RWPE1 (cell line): ENCODE measurements at regions not wholly inside any gene's neighbourhood (a gene's known extent, or its start where the extent isn't known, plus 50 kb on each side); places are given as distances from the start of the nearest gene placed in this dataset.

Experiments
- CTCF ChIA-PET: fragments of 350-600 bp; sonication (Branson Sonifier 250); formaldehyde crosslinking; extraction: SDS; loops from one replicate; lab custom pipeline; 2021; lab: Yijun Ruan, JAX
- POLR2A ChIA-PET: fragments of 400-600 bp; formaldehyde crosslinking; extraction: SDS; loops from one replicate; lab custom pipeline; 2020; ENCODE audit warnings: antibody characterized with exemption; ENCODE audit not compliant: low non-redundant PET; lab: Yijun Ruan, JAX
- DNase-seq: peaks from one replicate; pipeline ENCODE4 v3.0.0; 2012; ENCODE audit warnings: low spot score
- H3K27ac ChIP-seq: fragments of 450-650 bp; 2 replicates; pipeline ENCODE4 v1.5.1; 2017
- TF ChIP-seq, protein P1 (sequence below): fragments of 450-650 bp; conservative IDR thresholded peaks from 2 replicates; pipeline ENCODE4 v1.5.1; 2017; ENCODE audit warnings: low read depth, mild to moderate bottlenecking

DNA sequence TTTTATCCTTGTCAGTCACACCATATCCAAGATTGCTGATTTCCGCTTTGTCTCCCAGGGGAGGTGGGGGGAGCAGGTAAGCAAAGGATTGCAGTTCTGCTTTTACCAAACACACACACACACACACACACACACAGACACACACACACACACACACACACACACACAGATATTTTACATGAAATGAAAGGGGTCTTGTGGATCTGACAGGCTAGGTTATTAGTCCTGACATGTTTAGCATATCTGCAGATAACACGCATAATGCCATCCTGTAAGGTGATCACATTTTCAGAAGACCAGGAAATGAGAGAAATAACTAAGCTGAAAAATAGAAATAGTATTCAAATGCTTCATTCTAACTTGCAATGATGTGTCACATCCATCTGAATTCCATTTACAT lies 1113.3 kb downstream of the CDH8 start:
- no peak overlapping the region for H3K27ac ChIP-seq
- no peak for DNase-seq
- POLR2A ChIA-PET, result no interaction called here
- TF ChIP-seq, protein P1, sequence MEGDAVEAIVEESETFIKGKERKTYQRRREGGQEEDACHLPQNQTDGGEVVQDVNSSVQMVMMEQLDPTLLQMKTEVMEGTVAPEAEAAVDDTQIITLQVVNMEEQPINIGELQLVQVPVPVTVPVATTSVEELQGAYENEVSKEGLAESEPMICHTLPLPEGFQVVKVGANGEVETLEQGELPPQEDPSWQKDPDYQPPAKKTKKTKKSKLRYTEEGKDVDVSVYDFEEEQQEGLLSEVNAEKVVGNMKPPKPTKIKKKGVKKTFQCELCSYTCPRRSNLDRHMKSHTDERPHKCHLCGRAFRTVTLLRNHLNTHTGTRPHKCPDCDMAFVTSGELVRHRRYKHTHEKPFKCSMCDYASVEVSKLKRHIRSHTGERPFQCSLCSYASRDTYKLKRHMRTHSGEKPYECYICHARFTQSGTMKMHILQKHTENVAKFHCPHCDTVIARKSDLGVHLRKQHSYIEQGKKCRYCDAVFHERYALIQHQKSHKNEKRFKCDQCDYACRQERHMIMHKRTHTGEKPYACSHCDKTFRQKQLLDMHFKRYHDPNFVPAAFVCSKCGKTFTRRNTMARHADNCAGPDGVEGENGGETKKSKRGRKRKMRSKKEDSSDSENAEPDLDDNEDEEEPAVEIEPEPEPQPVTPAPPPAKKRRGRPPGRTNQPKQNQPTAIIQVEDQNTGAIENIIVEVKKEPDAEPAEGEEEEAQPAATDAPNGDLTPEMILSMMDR, result no peak
- CTCF ChIA-PET, result no interaction called here

DNA sequence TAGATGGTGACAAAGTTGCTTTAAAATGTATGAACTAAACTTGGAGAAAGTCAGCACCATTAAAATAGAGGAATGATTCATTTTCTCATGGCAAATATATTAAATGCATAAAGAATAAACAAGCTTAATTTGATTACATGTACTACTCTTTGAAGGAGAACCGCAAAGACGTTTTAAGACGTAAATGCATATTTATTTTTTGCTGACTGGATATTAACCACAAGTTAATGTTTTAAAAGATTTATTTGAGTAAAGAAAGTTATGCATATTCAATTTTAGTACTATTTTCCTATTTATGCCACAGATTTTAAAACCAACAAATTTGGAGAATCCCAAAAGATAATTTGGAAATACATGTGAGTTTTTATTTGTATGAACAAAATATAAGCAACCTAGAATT lies 1121.9 kb downstream of the CDH8 start:
- TF ChIP-seq, protein P1, result no peak
- DNase-seq, result no peak
- H3K27ac ChIP-seq, result no peak overlapping the region
- POLR2A ChIA-PET, result no interaction called here
- CTCF ChIA-PET, result no interaction called here

DNA sequence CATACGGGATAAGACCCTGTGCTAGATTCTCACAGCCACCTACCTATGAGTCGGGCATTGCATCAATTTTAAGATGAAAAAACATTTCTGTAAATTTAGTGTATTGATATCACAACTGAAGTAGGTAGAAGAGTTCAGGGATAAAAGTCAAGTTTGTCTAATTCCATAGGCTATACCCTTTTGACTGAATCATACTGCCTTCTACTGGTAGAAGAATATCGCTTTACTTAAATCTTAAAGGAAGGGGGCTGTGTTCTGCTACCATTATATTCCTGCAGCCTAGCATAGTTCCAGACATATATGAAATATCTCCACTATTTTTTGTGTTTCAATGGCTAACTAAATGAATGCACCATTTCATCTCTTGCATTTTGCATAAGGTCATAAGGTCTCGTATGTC lies 1128.6 kb downstream of the CDH8 start:
- POLR2A ChIA-PET, result no interaction called here
- TF ChIP-seq, protein P1, result no peak
- CTCF ChIA-PET, result interaction anchor here (0.7 kb wide), 1 partner anchor 118 kb away, joined by 3 read pairs; no protein-coding TSS in a partner anchor
- H3K27ac ChIP-seq, result no peak overlapping the region
- DNase-seq, result no peak

DNA sequence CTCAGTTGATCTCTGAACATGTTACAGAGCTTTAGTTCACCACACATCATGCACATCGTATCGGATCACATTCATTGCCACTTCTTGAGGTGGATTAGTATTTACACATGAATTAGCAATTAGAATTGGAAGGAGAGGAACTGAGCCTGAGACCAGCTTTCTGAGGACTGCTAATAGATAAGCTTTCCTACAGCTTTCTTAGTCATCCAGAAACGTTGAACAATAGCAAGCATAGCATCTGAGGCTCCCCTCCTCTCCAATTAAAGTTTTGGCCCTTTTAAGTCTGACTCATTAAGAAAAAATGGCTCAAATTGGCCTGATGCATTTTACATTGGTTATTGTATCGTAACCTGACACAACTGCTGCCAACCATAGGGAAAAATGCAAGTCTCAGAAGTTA lies 1130.4 kb downstream of the CDH8 start:
- TF ChIP-seq, protein P1, result no peak
- H3K27ac ChIP-seq, result no peak overlapping the region
- CTCF ChIA-PET, result no interaction called here
- DNase-seq, result no peak
- POLR2A ChIA-PET, result no interaction called here

DNA sequence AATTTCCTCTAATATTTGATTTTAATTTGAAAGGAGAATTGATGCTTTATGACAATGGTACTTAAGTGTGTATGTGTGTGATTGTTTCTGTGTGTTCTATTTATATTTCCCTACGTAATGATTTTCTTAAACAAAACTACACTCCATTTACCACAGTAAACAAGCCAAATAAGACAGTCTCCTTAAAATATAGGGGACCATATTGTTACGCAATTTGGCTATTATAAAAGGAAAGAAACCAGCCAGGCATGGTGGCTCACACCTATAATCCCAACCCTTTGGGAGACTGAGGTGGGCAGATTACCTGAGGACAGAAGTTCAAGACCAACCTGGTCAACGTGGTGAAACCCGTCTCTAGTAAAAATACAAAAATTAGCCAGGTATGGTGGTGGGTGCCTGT lies 1134.1 kb downstream of the CDH8 start:
- POLR2A ChIA-PET, result no interaction called here
- CTCF ChIA-PET, result no interaction called here
- TF ChIP-seq, protein P1, result no peak
- DNase-seq, result no peak
- H3K27ac ChIP-seq, result no peak overlapping the region

DNA sequence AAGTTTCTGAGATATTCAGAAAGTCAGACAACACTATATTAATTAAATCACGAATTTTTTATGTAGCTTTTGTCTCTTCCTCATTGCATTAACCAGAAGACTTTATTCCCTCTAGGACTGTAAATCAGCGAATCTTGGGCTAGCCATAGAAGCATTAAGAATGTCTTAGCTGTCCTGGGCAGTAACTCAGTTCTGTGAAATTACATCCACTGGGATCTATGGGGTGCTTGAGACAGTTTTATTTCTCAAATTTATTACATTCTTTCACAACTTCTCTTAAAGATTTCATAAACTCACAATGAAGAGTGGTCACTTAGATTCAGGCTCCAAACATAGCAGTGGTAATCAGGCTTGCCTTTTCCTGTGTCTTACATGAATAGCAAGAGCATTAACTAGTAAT lies 1153.4 kb downstream of the CDH8 start:
- DNase-seq, result no peak
- no peak overlapping the region for H3K27ac ChIP-seq
- ChIA-PET POLR2A (no interaction called here), CTCF (no interaction called here)
- TF ChIP-seq, protein P1, result no peak

DNA sequence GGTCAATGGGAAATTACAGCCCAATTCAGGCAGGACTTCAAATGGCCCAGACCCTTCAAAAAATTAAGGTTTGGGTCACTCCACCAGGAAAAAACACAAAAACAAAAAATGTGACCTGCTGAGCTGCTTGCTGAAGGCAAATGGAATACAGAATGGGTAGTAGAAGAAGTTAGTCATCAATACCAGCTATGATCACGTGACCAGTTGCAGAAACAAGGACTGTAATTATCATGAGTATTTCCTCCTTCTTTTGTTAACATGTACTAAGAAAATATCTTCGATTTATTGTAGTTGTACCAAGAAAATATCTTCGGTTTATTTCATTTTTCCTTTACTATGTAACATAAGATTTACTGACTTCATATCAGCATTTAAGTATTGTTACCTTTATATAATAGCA lies 1183.6 kb downstream of the CDH8 start:
- H3K27ac ChIP-seq, result no peak overlapping the region
- ChIA-PET POLR2A (no interaction called here), CTCF (no interaction called here)
- TF ChIP-seq, protein P1, result no peak
- DNase-seq, result no peak
